RPMI7951 (cell line): ENCODE measurements at regions not wholly inside any gene's neighbourhood (a gene's known extent, or its start where the extent isn't known, plus 50 kb on each side); places are given as distances from the start of the nearest gene placed in this dataset.

Experiments
- DNase-seq: peaks from one replicate; pipeline ENCODE4 v3.0.0-alpha.2; 2012; ENCODE audit warnings: low read depth

DNA sequence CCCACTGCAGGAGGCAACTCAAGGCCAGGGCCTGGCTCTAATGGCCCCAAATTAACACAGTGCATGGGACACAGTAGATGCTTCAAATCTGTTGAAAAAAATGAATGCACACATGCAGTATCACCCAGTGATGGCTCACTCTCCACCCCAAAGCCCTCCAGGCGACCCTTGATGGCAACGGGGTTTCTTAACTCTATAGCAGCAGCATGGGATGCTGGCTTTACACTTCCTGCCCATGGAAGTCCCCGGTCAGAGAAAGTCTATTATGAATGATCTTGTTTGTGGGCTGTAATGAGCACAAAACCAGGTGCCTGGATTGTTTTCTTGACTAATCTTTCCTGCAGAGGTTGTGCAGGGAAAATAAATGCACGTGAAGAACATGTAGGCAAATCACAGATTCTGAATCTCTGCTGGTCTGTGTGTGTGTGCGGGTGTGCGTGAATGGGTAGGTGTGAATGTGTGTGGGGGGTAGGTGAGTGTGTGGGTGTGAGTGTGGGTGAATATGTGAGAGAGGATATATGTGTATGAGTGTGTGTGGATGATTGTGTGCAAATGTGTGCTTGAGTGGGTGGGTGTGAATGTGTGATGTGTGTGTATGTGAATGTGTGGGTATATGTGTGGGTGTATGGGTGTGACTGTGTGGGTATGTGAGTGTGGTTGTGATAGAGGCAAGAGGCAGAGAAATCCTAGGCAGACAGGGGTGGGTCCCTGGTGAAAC is 60.1 kb upstream of the MLN start:
- DNase-seq = no peak

DNA sequence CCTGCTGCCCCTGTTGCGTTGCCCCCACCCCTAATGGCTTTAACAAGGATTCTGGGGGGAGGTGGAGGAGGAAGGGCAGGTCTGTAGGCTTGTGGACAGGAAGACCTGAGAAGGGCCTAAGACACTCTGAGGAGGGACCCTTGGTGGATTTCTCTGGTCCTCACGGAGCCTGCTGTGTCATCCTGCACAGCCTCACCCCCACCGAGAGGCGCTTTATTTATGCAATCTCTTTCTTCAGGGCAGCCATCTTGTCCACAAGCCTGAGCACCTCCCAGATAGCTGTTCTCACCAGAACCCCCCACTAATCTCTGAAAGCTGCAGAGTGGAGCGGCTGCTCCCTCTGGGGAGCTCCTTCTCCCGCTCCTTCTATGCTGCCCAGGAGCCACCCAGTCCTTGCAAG is 59.3 kb upstream of the MLN start:
- DNase-seq = no peak

DNA sequence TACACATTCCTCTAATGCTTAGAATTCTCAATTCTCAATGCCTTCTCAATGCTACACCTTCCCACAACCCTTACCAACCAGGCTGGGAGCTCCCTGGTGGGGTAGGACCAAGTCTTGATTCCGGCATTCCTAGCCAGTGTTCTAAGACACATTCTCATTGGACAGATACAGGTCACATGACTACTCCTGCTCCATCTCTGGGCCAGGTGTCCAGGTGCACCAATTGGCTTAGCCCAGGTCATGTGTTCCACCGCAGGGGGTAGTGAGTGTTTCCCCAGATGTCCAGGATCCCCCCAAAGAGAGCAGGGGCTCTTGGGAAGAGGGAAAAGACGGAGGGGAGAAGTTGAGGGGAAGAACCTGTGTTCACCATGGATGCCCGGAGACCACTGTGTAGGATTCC is 58.7 kb upstream of the MLN start:
- no peak for DNase-seq

DNA sequence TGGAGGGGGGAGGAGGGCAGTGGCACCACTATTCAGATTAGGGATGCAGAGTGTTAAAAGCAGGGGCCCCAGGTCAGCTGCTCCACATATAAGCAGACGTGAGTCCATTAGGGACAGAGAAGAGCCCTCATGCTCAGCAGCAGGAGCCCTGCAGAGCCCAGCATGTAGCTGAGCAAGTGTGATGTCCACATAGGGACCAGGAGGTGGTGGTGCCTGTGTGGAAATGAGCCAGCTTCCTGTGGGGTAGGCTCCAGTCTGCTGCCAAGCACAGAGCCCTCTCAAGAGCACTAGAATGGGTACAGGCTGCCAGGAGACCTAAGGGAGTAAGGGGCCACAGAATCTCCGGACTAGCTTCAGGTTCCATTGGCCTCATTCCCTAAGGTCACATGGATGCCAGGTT is 57.9 kb upstream of the MLN start:
- DNase-seq = no peak

DNA sequence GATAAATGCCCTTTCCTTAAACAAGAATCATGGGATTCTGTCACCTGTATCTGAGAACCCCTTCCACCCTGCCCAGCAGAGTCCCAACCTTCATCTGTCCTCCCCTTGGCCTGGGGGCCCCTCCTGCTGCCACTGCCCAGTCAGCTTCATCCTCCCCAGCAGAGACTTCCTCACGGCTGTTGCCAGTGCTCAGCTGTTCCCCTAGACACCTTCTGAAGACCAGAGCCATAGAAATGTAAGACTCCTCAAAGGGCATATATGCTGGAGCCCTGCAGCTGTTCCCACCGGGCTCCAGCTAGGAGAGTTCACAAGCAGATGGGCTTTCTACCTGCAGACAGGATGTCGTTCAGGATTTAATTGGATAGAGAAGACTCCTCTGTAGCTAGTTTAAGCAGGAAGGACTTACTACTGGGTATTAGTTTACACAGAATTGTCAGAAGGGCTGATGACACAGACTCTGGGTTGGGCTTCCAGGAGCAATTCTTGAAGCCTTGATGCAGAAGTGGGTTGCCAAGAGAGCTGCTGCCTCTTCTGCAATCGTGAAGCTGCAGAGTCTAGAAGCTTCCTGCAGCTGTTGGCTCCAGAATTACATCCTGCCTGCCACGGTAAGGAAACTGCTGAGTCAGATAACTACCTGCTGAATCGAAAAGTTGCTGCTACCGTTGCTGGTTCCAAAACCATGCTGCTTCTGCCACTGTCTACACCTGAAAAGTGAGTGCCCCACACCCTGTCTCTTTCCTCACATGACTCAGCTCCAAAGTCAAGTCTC is 57.1 kb upstream of the MLN start:
- DNase-seq = no peak

DNA sequence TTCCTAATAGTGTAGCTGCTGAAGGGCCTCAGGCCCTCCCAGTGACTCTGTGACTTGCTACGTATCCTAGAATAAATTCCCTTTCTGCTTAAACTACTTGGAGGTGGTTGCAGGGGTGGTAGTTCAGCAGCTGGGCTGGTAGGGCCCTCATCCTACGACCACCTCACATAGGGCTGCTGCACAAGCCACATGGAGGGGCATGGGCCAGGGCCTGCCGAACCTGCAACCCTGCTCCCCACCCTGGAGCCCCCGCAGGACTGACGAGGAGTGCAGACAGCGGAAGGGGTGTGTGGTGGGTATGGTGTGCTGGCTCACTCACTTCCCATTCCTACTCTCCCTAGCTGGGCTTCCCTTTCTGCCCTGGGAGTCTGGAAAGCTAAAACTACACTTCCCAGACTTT is 56.2 kb upstream of the MLN start:
- DNase-seq = no peak

DNA sequence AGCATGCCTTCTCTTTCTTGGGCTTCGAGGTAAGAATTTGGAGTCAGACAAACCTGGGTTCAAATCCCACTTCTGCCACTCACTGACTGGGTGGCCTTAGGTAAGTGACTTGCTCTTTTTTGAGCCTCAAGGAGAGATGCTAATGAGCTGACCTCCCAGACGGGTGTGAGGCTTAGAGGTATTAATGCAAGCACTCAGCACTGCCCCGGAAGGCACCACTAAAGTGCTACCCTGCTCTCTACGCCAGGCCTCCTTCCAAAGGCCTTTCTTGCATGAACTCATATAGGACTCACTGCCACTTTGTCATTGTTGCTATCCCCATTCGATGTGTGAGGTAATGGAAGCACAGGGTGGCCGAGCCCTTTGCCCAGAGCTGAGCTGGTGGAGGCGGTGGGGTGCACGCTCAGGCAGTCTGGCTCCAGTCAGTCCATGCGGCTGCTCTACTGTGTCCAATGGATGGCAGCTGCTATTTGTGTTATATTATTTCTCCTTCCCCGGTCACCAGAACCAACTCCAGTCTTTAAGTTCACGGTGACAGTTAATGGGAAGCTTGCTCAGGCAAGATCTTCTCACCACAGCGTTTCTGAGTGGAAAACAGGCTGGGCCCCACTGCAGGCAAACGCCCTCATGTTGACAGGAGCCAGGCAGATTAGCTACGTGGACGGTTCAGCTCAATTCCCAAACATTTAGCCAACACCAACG is 55.2 kb upstream of the MLN start:
- no peak for DNase-seq

DNA sequence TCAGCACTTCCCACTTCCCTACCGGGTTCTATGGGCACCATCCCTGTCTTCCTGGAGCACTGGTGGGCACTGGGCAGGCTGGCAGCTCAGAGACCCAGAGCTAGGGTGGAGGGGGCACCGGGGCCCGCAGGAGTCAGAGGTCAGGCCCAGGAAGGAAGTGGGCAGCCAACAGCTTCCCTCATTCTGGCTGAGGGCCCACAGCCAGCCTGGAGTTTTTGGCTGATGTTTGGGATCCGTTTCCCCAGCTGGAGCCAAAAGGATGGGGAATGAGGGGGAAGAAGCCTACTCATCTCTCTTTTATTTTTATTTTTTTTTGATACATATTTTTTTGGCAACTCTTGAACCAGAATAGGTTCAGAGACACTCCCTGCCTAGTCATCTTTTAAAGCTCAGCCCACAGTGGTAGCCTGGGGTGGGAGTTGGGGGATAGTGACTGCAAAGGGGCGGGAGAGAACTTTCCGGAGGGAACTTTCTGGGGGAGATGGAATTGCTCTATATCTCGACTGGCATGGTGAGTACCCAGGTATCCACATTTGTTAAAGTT is 54.2 kb upstream of the MLN start:
- DNase-seq = peak; percentile 53

DNA sequence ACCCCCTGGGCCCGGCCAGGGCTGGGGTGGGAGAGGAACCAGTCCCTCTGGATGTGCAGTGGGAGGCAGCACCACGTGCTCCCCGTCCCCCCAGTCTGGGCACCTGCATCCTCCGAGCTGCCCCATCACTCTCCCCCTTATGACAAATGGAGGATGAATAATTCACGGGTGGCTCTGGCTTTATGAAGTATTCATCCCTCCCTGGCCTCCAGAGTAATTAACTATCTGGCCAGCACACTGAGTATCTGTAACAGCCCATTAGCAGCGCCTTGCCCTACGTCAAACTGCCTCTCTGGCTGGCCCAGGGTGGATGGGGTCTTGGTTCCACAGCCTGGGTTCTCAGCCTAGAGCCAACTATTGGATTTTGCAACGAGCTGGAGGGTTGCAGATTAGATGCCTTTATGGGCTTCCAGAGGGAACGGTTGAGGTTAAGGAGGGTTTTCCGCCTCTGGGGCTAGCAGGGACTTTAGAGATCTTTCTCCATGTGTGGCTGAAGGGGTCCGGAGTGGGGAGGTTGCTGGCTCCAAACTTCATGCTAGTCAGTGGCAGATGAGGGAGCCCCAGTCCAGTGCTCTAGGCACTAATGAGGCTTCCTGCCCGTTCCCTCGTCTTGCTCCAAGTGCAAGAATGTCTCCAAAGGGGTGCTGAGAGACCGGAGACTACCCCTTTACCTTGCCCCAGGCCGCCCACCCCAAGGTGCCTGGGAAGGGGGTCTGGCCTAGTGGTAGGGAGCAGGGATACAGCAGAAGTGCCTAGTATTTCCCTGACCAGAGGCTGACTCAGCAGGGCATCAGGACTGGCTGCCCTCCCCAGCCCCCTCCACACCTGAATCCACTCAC is 53.5 kb upstream of the MLN start:
- peak; percentile 46 for DNase-seq

DNA sequence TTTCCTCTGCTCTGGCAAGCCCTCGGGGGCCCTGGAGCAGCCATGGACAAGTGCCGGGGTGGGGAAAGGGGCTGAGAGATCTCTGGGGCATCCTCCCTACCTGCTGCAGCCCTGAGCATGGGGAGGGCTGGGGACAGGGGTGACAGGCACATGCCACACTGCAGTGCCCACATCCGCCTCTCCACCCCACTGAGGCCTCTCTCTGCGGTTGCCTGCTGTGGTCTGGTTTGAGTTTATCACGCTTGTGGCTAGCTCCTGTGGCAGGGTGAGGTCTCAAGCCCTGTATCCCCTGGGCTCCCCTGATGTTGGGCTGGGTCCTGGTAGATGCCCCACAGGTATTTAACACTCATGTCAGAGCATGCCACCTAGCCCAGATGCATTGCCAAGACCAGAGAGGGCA is 52.9 kb upstream of the MLN start:
- DNase-seq = peak; percentile 70

DNA sequence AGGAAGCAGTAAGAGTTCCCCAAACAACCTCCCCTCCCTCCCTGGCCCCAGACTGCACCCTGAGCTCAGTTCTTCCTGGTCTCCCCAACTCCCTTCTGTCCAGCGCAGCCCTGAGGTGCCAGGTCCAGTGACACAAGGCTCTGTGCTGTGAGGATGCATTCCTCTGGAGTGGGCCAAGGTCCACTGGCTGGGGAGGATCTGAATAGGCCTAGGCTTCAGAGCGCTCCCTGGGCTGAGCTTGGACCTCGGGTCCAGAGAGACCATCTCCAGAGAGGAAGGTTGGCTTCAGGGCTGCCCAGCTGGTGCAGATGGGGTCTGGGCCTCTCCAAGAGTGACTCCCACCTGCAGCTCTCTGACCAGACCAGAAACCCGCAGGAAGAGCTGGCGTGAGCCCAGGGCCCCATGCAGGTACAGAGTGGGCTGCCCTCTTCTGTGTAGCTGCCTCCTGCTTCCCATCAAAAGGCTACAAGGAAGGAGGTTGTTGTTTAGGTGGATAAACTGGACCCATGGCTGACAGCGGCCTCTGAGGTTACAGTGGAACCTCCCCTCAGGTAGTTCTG is 52.3 kb upstream of the MLN start:
- no peak for DNase-seq

DNA sequence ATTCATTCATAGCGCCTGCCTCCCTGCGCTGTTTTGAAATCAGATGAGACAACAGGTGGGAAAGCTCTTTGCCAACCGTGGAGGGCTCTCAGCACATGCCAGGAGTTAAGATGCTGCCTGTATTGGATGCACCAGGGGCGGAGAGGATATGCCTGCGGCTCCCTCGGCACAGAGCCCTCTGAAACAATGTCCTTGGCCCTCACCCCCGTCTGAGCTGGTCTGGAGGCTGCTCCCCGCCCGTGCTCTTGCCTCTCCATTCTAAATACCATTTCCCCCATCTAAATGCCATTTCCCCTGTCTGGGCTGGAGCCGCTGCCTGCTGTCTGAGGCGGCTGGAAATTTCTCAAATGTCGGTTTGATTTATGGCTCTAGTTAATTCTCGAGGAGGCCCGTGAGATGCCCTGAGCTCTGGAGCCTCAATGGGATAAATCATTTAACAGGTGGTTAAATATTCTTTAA is 50.8 kb upstream of the MLN start:
- no peak for DNase-seq

DNA sequence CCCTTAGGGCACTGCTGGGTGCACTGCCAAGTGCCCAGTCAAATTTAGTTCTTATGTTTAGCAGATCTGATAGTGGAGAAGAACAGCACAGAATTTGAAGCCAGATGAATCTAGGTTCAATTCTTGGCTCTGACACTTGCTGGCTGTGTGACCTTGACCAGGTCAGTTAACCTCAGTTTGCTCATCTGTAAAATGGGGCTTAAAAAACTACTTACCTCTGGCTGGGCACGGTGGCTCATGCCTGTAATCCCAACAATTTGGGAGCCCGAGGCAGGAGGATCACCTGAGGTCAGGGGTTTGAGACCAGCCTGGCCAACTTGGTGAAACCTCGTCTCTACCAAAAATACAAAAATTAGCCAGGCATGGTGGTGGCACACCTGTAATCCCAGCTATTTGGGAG is 49.9 kb upstream of the MLN start:
- DNase-seq = no peak
